NAMALWA (cell line): ENCODE measurements at regions not wholly inside any gene's neighbourhood (a gene's known extent, or its start where the extent isn't known, plus 50 kb on each side); places are given as distances from the start of the nearest gene placed in this dataset.
"Not testable (repeated sequence)": the region's sequence is repeated elsewhere in the genome, so short reads cannot be mapped to it uniquely, and the experiment has no call there.

Experiments
- DNase-seq: peaks from one replicate; pipeline ENCODE4 v3.0.0-alpha.2; 2015; ENCODE audit warnings: low spot score

DNA sequence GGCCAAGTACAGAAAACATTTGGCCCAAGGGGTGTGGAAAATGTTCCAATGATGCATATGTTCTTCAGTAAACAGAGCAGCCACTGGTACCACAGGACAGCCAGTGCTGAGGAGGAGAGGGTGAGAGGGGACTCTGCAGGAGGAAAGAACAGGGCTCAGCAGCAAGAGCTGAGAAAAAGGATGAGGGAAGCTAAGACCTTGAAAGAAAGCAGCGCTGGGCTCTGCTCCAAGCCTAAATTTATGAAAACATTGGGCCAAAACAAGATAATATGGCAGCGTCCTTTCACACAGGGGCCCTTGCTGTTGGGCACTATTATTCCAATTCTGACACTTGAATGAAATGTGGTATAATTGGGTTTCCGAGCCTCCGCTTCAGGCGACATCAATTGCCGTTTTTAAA lies 939.0 kb upstream of the FANCL start:
- DNase-seq: no peak

DNA sequence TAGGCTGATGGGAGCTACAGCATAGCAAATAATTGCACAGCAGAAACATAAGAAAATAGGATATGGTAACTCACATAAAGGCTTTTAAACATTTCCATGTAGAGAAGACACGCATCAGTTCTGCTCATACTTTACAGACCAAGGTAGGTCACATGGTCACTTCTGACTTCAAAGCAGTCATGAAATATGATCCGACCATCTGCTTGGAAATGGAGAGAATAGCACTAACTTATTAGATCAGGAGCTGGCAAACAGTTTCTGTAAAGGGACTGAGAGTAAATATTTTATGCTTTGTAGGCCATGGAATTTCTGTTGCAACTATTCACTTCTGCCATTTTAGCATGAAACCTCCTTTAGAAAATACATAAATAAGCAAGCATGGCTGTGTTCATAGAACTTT lies 936.6 kb upstream of the FANCL start:
- no peak for DNase-seq

DNA sequence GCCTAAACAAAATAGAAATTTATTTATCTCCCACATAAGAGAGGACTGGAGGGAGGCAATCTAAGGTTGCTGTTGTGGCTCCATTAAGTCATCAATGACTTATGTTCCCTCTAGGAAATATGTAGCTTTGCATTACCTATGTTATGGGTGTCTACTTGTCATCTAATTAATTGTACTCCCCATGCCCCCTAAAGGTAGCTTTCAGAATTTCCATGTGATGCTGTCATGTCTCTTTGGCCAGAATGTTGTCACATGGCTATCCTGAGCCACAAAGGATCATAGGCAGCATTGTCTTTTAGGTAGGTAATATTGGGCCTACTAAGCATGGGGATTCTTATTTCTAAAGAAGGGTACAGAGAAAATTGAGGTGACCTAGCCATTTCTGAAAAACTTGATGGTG lies 935.6 kb upstream of the FANCL start:
- peak; percentile 43 for DNase-seq

DNA sequence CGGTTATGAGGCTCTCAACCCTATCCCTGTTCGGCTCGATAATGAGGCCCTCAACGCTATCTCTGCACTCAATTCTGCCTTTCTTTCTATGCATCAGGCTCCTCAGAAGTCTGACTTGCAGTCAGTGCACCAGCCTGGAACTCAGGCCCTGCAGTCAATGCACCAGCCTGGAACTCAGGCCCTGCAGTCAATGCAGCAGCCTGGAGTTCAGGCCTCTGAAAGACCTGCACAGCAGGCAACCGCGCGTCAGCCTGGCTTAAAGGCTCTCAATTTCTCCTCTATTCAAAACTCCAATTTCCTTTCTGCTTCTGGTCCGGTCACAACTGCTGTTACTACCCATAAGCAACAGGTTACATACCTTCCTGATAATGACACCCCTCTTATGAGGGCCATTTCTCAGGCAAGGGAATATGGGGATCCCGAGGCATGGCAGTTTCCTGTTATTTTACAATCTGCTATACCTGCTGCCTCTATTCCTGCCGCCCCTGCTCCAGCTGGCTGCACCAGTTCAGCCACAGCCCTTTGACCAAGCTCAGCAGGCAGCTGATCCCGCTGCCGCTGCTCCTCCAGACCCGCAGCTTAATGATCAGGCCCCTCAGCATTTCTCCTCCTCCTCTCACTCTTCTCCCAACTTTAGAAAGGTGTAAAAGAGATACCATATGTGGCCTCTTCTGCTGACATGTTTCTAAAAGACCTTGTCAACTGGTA lies 933.6 kb upstream of the FANCL start:
- DNase-seq: no peak

DNA sequence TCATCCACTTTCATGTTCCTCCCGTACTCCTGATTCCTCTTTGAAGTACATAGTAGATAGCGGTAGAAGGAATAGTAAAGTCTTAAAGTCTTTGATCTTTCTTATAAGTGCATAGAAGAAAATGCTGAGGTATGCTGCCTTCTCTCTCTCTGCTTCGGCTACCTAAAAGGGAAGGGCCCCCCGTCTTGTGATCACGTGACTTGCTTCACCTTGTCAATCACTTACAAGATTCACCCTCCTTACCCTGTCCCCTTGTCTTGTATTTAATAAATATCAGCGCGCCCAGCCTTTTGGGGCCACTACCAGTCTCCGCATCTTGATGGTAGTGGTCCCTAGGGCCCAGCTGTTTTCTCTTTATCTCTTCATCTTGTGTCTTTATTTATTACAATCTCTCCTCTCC lies 932.2 kb upstream of the FANCL start:
- no peak for DNase-seq

DNA sequence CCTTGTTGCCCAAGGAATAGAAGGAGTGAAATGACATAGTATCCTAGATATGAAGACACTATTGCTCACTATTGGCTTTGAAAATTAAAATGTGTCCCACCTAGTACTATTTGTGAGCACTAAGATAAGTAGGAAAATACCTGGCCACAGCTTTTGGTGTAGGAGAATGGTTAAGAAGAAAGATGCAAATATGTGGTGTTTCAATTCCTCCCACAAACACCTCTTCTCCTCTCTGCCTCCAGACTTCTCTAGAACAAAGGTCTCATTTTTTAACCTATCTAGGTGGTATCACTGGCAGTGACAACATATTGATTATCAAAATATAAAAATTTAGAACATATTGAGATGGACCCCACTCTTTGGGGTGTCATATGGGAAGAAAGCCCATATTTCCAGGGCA lies 929.9 kb upstream of the FANCL start:
- no peak for DNase-seq

DNA sequence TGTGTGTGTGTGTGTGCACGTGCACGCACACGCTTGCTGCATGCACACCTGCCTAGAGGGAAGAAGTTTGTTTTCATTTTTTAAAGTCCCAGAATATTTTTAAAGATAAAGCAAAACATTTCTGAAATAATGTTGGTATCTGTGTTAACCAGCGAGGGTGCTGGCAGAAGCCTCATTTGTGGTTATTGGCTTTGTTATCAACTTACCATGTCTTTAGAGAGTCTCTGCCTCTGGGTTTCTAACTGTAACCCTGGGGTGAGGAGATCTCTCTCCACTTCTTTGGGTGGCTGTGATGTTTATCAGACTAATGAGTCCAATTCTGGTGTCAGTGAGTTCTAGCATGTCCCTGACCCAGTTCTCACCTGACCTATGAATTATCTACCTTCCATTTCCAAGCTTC lies 927.6 kb upstream of the FANCL start:
- DNase-seq: no peak

DNA sequence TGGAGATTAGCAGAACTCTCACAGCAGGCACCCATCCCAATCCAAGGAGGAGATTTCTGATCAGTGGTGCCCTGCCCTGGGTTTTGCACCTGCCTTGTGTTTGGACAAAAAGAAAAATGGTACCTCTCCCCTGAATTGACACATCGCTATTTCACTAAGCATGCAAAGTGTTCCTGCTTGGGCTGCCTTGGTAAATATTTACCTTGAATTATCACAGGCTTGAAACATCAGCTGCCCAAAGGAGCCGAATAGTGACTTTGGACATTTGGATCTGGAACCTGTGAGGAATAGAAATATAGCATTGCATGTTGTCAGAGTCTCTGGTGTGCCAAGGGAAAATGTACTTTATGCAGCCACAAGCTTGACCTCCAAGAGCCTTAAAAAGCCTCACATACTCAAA lies 926.4 kb upstream of the FANCL start:
- DNase-seq: no peak

DNA sequence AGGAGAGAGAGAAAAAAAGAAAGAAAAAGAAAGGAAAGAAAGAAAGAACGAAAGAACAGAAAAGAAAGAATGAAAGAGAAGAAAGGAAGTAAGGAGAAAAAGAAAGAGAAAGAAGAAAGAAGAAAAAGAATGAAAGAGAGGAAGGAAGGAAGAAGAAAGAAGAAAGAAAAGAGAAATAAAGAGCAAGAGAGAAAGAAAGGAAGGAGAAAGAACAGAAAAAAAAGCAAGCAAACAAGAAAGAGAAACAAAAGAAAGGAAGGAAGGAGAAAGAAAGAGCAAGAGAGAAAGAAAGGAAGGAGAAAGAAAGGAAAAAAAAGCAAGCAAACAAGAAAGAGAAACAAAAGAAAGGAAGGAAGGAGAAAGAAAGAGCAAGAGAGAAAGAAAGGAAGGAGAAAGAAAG lies 916.8 kb upstream of the FANCL start:
- DNase-seq: not testable (repeated sequence)

DNA sequence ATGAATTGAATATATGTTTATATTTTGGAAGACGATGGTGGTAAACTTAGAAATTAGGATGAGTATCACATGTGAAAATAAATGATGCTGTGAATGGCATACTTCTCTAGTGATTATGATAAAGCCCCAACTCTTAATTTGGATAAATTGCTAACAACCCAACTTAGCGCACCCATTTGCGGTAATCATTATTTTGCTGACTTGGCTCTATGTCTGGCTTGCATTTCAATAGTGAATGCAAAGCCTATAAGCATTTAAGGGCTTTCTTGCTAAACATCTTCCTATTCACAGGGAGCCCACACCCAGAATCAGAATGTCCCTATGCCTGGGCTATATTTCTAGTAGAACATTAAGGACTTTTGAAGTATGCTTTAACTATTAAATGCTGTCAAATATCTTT lies 910.7 kb upstream of the FANCL start:
- no peak for DNase-seq

DNA sequence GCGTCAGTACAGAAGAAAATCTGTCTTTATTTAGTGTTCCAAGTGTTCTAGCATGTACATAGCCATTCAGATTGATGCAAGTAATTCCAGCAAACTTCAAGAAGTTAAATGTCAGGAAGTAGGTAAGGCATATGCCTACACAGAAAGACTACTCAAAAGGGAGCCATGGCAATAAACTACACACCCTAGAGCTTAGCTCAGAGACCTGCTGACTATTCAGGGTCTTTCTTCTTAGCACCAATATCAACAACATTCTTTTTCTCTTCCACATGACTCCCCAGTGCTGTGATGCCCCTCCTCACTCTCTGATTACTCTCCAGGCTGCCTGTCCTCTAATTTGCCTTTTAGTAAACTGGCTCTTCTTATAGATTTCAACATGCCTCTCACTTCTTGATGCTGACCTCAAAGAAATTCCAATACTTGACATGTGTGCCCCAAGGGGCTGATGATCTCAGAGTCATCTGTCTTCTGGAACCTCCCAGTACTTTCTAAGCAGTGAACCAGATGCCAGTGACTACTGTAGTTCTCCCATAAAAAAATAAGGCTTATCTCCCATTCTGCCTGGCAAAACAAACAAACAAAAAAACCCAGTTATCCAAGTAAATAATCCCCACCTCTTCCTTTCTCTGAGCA lies 909.2 kb upstream of the FANCL start:
- DNase-seq: no peak

DNA sequence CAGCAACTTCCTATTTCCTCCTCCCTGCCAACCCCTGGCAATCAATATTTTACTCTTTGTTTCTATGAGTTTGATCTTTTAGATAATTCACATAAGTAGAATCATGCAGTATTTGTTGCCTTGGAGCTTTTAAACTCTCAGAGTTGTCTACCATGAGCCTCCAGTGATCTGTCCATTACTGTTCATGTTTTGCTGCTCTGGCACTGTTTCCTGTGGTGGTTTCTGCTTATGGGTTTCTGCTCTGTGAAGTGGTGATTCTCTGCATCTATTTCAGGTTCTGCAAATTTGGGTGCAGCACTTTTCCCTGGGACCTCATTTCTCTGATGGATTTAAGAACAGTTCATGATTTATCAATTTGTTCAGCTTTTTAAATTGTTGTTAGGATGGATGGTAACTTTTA lies 908.1 kb upstream of the FANCL start:
- DNase-seq: no peak

DNA sequence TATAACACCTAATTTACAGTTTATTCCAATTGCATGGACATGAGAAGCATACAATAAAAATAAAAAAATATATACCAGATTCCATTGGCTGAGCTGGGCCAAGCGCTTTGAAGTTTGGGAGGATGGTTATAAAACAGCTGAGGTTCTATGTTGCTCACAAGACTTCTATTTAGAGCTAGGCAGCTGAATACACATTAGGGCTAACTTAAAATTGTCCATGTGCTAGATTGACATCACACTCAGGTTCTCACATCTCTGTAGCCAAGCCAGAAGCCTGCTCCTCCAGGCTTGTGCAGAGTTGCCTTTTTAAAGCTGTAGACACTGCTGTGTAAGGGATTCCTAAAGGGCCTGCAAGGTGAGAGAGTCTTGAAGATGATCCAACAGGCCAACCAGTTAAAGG lies 871.1 kb upstream of the FANCL start:
- no peak for DNase-seq

DNA sequence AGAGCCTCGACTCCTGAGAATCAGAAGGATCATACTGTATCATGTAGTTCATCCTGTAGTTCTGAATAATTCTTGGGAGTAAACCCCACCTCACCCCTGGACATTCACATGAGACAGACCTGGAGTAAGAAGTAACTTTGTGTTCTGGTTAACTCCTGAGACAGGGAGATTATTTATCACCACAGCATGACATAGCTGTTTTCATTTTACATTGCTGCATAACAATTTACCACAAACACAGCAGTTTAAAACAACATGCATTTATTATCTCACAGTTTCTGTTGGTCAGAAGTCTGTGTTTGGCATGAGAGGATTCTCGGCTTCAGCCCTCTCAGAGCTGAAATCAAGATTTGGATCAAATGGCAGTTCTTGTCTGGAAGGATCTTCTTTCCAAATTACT lies 855.8 kb upstream of the FANCL start:
- no peak for DNase-seq

DNA sequence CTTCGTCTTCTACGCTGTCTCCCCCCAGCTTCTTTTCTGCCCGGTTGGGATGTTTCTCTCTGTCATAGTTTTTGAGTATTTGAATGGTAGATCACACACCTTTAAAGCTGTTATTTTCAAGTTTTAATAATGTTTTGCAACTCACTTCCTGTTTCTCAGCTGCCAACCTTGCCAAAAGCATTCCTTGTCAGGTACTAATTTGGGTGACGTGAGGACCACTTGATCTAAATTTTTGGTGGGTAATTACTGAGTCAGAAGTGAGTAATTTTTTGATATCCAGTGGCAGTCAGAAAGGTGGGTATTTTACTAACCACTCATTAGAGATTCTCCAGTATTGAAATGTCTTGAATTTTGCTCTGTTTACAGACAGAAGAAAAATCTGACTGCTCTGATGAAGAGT lies 852.4 kb upstream of the FANCL start:
- DNase-seq: no peak

DNA sequence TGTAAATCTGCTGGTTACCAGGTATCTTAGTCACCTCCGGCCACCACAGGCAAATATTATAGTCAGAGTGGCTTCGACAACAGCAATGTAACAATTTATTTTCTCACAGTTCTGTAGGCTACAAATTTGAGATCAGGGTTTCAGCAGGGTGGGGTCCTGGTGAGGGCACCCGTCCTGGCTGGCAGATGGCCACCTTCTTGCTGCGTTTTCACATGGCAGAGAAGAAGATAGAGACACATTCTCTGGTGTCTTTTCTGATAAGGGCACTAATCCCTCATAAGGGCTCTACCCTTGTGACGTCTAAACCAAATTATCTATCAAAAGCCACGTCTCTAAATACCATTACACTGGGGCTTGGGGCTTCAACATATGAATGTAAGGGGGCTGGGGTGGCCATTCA lies 843.2 kb upstream of the FANCL start:
- DNase-seq: no peak

DNA sequence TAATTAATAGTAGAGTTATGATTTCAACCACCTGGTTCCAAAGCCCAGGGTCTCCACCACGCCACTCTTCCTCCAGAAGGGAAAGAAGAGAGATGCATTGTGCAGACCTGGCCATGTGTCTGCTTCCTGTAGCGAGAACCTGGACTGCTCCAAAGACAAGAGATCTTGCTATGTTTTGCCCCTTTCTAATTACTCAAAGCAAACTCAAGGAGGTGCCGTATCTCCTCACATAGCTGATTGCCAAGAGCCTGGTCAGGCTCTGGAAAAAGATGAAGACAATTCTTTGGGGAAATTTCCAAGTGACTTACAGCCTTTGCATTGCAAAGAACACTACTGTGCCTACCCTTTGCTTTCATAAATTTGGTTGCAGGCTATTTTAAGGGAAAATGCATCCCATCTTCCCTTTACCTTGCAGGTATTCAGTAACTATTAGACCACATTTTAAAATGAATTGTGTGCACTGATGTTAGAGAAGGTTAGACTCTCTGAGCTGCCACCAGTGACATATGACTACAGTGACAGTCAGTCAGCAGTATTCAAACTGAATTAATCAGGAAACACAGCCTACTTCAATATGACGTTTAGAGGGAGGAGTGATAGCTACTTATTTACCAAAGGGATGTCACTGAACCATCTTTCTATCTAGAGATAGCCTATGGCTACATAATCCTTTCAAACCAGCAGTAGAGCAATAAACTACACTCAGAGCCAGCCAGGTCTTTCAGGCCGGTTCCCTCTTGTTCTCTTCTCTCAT lies 842.1 kb upstream of the FANCL start:
- DNase-seq: no peak

DNA sequence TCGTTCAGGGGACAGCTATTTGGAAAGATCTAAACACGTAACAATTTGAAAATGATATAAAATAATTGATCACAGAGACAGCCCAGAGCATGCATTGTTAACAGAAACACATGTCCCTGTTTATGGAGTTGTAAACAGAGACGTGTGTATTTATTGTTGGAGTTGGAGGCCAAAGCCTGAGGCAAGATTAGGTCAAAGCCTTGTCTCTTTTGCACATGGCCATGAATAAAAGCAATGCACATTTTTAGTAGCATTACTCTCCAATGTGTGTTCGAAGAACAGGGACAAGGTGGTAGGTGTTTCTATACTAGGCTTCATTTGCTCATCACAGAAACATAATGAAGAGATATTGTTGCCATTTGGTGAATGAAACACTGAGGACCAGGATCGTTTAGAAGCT lies 841.5 kb upstream of the FANCL start:
- DNase-seq: no peak

DNA sequence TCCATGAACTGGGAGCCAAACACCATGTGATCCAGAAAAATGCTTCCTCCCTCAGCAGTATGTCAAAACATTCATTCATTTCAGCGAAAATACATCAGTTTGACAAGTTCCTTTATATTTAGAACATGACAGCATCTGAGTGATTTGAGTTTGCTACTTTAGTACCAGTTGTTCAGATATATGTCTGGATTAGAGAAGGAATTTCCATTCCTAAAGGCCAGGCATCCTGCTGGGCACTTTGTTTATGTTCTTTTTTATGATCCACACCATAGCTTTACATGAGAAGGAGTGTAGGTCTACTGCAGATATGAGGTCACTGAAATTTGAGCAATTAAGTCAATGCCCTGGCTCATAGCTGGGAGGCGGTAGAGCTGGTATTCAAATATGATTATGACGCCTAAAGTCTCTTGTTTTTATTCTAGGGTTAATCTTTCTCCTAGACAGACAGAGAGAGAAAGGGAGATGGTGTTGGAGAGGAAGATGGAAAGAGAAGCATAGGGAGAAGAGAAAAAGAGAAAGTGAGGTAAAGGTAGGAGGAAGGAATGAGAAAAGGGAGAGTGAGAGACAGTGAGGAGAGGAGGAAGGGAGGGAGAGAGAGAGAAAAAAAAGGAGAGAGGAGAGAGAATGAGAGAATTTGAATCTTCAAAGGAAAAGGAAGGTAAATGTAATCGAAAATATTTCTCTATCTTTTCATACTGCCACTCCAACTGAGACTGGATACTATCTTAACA lies 839.5 kb upstream of the FANCL start:
- DNase-seq: no peak

DNA sequence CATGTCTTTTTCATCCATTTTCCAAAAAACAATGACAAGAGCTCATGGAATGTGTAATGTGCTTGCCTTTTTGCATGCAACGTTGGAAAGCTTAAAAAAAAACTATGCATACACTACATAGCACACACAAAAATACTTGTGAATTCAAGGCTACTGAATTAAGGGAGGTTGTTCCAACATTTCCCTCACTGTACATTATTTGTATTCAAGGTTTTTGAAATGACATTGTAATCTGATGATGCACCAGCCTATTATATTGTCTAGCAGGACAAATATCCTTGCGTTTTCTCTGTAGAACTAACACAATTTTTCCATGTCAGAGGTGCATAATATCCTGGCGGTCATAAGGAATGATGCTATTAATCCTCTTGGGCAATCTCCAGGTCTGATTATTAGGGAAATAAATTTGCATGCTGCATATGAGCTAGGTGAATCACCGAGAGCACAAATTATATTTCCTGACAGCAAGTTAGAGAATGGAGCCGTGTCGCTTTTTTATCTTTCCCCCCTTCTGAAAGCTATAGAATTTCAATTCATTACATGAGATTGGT lies 836.9 kb upstream of the FANCL start:
- no peak for DNase-seq

DNA sequence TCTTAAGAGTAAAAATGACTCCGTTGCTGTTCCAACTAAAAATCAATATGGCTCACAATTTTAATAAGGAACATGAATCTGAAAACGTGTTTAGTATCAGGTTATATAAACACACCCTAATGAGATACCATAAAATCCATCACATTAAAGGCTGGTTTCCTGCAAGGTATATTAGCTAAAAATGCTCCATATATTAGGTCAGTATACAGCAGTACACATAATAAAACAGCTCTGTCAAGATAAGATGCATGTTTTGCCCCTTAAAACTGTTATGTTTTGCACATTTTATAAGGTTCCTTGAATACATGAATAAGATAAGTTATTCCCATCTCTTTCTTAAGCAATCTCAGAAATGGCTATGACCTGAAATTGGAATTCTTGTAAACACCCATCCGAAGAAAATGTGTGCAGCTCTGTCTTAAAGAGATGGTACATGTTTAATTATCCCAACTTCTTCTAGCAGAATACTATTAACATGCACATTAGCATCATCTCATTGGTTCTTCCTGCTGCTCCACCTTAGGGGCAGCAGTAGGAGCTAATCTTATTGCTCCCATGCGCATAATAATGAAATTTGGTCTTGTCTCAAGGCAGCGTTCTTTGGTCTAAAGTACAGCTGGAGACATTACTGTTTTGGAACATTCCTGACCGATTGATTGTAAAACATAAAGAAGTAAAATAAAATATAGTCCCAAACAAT lies 836.1 kb upstream of the FANCL start:
- DNase-seq: no peak

DNA sequence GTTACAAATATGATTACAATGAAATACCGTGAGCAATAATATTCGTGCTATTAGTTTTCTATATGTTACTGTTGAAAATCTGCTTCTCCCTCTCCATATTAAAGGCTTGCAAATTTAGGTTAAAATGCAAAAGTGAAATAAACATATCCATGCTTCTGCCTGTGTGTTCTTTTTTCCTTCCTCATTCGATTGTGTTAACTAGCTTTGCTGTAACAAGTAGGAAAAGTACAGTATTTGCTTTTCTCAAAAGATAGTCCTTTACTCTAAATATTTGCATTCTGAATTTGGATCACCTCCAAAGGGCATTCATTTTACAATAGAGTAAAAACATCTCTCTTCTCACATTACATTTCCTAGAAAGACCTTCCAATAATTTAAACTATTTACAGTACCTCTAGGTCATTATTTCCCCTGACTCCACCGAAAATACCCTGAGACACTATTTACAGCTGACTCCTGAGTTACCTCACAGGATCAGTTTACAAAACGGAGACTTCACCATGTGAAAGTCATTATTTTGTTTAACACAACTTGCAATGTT lies 835.0 kb upstream of the FANCL start:
- DNase-seq: no peak
